Activated CD4-positive, alpha-beta T cell treated with anti-CD3 and anti-CD28 coated beads, Interleukin-2, amount 50 U/mL, for 16 hours (primary cell): ENCODE measurements at regions not wholly inside any gene's neighbourhood (a gene's known extent, or its start where the extent isn't known, plus 50 kb on each side); places are given as distances from the start of the nearest gene placed in this dataset.
"Not testable (repeated sequence)": the region's sequence is repeated elsewhere in the genome, so short reads cannot be mapped to it uniquely, and the experiment has no call there.

ENCODE experiments used
- DNase-seq: peaks from one replicate; pipeline ENCODE4 v3.0.0-alpha.2; 2020

- not testable (repeated sequence) for DNase-seq
These were observed 203.7 kb downstream of the POM121L12 start for GRCh38 chr7:53239151-53239550.

- no peak for DNase-seq
These were observed 210.3 kb downstream of the POM121L12 start for GRCh38 chr7:53245721-53246120.

GRCh38 chr7:53246957-53247356 lies 211.5 kb downstream of the POM121L12 start:
- DNase-seq = no peak

- DNase-seq = no peak
These were observed 217.1 kb downstream of the POM121L12 start for GRCh38 chr7:53252539-53252938.

- DNase-seq = no peak
These were observed 236.6 kb downstream of the POM121L12 start for GRCh38 chr7:53272081-53272480.

- DNase-seq = no peak
These were observed 245.9 kb downstream of the POM121L12 start for GRCh38 chr7:53281312-53281711.

GRCh38 chr7:53292341-53292740 lies 256.9 kb downstream of the POM121L12 start:
- no peak for DNase-seq

- no peak for DNase-seq
These were observed 267.2 kb downstream of the POM121L12 start for GRCh38 chr7:53302496-53303246.

GRCh38 chr7:53303781-53304180 lies 268.3 kb downstream of the POM121L12 start:
- DNase-seq = no peak

GRCh38 chr7:53306846-53307245 lies 271.4 kb downstream of the POM121L12 start:
- DNase-seq = no peak

- DNase-seq = no peak
These were observed 275.8 kb downstream of the POM121L12 start for GRCh38 chr7:53311205-53311604.

- DNase-seq = no peak
These were observed 280.5 kb downstream of the POM121L12 start for GRCh38 chr7:53315981-53316380.

- DNase-seq = no peak
These were observed 283.1 kb downstream of the POM121L12 start for GRCh38 chr7:53318566-53318965.

GRCh38 chr7:53325061-53325460 lies 289.6 kb downstream of the POM121L12 start:
- DNase-seq = no peak

GRCh38 chr7:53326634-53327033 lies 291.2 kb downstream of the POM121L12 start:
- DNase-seq = no peak

GRCh38 chr7:53336105-53336668 lies 300.8 kb downstream of the POM121L12 start:
- DNase-seq = no peak

GRCh38 chr7:53340220-53340619 lies 304.8 kb downstream of the POM121L12 start:
- no peak for DNase-seq

GRCh38 chr7:53350241-53350640 lies 314.8 kb downstream of the POM121L12 start:
- peak; percentile 5 for DNase-seq

- no peak for DNase-seq
These were observed 316.2 kb downstream of the POM121L12 start for GRCh38 chr7:53351681-53352080.

- DNase-seq = no peak
These were observed 322.8 kb downstream of the POM121L12 start for GRCh38 chr7:53358269-53358668.

GRCh38 chr7:53383131-53383530 lies 347.7 kb downstream of the POM121L12 start:
- no peak for DNase-seq

GRCh38 chr7:53385239-53385638 lies 349.8 kb downstream of the POM121L12 start:
- not testable (repeated sequence) for DNase-seq

- no peak for DNase-seq
These were observed 352.1 kb downstream of the POM121L12 start for GRCh38 chr7:53387515-53387914.

- DNase-seq = no peak
These were observed 362.5 kb downstream of the POM121L12 start for GRCh38 chr7:53397911-53398310.

- DNase-seq = no peak
These were observed 363.1 kb downstream of the POM121L12 start for GRCh38 chr7:53398566-53398965.
